HG02610 (cell line): ENCODE measurements at regions not wholly inside any gene's neighbourhood (a gene's known extent, or its start where the extent isn't known, plus 50 kb on each side); places are given as distances from the start of the nearest gene placed in this dataset.

Source experiments
- ATAC-seq: cut with Tn5 transposase; IDR thresholded peaks from one replicate; pipeline ENCODE4 v1.9.1; 2021; ENCODE audit warnings: mild to moderate bottlenecking, moderate library complexity; ENCODE audit not compliant: unreplicated experiment

DNA sequence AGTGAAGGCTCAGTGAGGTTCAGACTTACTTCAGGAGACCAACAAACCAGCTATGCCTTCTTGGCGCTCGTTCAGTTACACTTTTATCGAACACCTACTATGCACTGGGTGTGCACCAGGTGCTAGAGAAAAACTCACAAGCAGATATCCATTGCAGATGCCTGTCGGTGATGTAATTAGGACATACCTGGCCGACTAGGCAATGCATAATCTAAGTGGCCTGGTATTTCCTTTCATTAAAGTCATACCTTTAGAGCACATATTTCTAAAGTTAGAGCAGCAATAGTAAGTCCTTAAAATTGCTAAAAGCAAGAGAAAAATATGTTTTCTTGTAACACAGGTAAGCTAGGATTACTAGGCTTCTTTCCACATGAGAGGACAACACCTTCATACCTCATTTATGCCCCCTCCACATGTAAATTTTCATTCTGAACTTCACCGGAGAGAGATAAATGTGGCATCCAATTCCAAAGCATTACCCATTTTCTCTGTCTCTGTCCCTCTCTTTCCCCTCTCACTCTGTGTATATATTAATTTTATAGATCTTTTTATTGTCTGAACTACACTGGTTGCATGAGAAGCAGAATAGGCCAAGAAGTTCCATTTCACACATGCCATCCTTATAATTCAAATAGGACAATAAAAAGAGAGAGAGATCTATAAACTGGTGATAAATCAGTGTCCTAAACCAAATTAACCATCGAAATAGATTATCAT lies 242.2 kb downstream of the SPTSSA start:
- no peak for ATAC-seq

DNA sequence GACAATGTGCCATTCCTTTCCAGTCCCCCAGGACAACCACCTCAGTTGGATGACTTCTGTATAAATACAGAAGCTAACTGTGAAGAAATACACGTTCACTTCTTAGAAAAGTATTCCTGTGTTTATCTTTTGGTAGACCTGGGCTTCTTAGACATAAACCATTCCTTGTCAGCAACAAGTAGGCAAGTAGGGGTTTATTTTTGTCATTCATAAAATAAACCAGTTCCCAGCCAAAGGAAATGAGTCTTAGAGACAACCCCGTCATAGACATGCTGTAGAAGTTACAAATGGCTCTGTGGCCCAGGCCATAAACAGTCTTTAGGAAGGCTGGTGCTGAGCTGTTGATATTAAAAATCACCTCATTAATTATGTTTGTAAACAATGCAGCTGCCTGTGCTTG lies 243.2 kb downstream of the SPTSSA start:
- ATAC-seq = no peak

DNA sequence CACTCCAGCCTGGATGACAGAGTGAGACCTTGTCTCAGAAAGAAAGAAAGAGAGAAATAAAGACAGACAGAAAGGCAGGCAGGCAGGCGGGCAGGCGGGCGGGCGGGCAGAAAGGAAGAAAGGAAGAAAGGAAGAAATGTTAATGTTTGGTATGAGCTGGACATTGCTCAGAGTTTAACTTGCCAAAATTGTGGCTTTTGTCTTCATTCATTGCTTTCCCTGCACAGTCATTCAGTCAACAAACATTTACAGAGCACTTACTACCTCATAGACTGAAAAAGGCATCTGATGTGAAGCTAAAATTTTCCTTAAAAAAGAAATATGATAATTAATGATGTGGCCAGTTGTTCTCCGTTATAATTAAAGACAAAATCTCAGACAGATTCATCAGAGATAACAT lies 247.1 kb downstream of the SPTSSA start:
- no peak for ATAC-seq

DNA sequence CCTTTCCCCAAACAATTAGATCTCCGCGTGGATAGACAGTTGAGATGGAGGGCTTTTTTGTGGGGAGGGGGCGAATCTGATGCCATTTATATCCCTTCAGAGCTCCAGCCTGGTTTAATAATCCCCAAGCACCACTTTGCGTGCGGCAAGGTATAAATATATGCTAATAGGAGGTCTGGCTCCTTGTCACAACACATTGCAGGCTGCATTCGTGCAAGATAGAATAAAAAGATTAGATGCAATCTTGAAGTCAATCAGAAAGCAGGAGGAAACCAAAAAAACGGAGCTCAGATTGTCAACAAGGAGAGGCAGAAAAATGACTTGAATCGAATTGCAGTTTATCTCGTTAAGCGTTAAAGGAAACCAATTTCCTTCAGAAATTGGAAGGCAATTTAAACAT lies 248.7 kb downstream of the SPTSSA start:
- no peak for ATAC-seq

GRCh38 chr14:34212172-34212929 lies 249.7 kb downstream of the SPTSSA start:
- ATAC-seq = no peak

GRCh38 chr14:34211732-34212131 lies 250.3 kb downstream of the SPTSSA start:
- ATAC-seq = peak; percentile 83

- no peak for ATAC-seq
Measured at GRCh38 chr14:34208532-34208931, 253.5 kb downstream of the SPTSSA start.

- ATAC-seq = no peak
Measured at GRCh38 chr14:34205799-34206198, 254.9 kb upstream of the EGLN3 start.

DNA sequence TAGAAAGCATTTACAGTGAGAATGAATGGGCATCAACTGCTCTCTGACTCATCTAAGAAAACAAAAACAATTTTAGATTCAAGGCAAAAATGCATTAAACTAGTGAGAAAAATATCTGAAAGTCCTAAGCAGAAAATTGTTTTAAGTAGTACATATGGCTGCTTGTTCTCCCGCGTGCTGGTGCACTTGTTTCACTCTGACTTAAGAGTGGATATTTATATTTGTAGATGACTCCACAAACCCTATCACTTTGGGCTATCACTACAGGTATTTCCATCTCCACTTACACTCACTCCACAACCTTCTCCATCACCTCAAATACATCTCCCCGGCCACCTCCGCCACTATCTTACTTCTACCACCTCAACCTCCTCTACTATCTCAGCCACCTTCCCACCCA lies 253.9 kb upstream of the EGLN3 start:
- ATAC-seq = no peak

GRCh38 chr14:34203251-34203722 lies 252.4 kb upstream of the EGLN3 start:
- ATAC-seq = no peak

DNA sequence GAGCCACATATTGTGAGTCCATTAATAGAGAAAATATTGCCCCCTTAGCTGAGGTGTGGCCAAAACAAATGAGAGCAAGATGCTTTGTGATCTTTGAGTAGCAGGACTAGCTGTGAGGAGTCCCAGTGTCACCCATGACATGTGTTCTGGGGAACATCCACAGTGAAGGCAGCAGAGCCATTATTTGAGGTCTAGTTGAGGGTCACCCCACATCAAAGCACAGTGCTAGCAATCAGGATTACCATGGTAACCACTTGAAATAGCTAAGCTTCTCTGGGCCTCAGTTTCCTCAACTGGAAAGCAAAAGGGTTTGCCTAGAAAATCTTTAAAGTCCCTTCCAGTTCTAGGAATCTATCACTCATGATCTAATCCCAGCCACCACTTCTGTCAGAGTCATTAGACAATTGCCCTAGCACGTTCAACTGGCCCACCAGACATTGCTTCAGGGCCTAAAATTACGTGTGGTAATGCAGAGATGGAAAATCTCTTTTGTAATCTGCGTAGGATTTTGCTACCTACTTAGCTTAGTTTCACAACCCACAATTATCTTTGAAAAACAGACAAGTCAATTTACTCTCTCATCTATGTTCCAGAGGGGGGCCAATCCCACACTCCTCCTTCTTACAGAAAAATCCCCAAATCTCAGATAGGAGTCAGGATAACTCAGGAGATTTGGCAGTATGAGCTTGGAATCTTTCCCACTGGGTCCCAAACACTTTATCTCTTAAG lies 251.2 kb upstream of the EGLN3 start:
- ATAC-seq = no peak

GRCh38 chr14:34199585-34199984 lies 248.7 kb upstream of the EGLN3 start:
- ATAC-seq = no peak

DNA sequence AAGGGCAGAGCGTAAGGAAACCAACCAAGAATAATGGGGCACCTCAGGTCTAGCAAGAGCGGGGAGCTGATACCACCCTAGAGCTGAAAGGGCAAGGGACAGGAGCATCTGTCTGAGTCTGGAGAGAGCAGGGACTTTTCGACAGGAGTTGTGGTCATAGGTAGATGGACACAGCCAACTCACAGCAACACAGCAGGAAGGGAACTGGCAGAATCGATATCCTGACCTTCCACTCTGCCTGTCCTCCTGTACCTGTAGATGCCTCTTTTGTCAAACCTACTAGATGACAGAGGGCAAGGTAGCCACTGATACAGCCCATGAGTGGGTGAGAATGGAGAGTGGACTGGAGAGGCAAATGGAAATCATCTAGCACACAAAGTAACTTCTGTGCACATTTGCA lies 247.2 kb upstream of the EGLN3 start:
- ATAC-seq = no peak

- no peak for ATAC-seq
Measured at GRCh38 chr14:34195964-34196363, 245.1 kb upstream of the EGLN3 start.

DNA sequence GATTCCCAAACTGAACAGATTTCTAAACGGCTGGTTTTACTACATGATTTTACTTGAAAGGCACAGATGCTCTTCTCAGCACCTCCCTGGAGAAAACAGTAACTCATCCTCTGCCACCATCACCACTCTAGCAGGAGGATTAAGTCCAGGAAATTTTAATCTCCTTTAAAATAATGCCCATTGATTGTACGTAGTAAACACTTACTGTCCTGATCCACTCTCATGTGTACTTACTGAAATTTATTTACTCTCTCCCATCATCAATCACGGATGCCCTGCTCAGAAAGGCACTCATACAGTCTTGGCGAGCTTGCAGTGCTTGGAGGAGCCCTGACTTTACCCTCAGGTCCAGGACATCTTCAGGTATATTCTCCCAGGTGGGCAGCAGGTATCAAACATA lies 239.8 kb upstream of the EGLN3 start:
- no peak for ATAC-seq

DNA sequence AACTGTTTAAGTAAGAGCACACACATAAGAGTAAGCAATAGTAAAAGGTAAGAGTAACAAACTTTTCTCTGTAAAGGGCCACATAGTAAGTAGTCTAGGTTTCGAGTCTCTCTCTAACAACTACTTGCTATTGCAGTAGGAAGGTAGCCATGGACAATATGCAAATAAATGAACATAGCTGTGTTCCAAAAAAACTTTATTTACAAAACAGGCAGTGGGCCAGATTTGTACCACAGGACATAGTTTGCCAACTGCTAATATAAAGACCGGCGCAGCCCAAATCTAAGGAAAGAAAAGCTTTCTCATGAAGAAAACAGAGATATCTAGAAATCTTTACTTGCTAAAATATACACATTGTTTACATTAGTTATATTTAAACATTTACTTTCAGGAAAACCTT lies 239.0 kb upstream of the EGLN3 start:
- ATAC-seq = no peak

- no peak for ATAC-seq
Measured at GRCh38 chr14:34187519-34188044, 236.7 kb upstream of the EGLN3 start.

DNA sequence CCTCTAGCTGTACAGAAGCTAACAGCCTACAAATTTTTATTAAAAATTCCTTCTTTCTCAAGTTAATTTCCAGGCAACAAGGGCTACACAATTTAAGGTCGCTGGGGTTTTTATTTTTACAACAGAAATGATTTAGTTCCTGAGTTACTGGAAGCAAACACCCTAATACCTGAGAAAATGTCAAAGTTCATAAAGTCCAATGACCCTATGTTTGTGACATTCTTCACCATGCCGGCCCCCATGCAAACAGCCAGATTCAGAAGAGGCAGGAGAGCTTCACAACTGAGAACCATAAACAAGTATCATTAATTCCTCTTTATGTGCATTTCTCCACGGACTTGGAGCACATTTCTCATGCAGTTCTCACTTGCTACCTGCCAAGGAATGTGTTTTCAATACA lies 236.2 kb upstream of the EGLN3 start:
- no peak for ATAC-seq

DNA sequence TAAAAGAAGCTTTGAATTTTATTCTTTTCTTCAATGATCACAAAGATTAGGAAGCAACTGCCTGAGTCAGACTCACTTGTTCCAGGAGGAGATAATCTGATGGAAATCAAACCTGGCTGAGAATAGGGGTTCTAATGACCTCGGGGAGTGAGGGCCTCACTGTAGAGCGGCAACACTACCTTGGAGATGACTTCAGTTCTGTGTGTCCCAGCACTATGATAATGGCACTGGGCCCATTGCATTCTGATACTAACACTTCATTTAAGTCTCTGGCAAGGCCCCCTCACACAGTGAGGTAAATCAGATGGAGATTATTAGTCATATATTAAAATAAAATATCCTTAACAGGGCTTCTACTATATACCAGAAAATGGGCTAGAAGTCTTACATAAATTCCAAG lies 233.3 kb upstream of the EGLN3 start:
- ATAC-seq = no peak

DNA sequence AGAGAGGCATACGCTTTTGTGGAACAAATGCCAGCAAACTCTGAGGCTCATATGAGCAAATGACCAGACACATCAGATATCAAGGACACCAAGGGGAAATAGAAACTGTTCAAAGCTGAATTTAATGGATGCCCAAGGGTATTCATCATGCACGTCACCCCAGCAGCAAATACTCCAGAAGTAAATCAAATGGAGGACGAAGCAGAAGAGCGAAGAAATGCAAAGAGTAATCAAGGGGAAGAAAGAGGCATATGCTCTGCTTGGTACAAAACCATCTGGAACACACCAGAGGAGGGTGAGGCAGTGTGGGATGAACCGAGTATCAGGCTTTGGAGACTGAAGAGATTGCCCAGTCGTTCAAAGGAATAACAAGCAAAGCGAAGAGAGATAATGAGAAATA lies 232.6 kb upstream of the EGLN3 start:
- ATAC-seq = no peak

GRCh38 chr14:34181338-34181737 lies 230.5 kb upstream of the EGLN3 start:
- no peak for ATAC-seq

DNA sequence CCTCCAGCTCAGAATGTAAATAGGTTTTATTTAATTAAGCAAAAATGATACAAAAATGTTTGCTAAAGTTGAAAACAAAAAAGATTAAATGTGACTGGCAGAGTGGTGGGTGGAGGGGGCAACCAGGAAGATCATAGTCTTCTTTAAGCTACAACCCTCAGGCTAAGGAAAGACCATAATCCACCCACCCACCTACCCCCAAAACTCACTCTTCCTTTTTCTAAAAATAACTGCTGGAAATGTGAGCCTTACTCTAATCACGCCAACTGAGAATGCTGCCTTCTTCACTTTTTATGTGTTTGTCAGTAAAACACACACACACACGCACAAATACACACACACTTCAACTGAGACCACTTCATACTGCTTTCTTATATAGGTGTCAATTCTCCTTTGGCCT lies 230.0 kb upstream of the EGLN3 start:
- no peak for ATAC-seq
